Cardiac muscle cell (in vitro differentiated cells and primary cell): ENCODE measurements at regions not wholly inside any gene's neighbourhood (a gene's known extent, or its start where the extent isn't known, plus 50 kb on each side); places are given as distances from the start of the nearest gene placed in this dataset.

ENCODE experiments used
- DNase-seq, 2 donors: peaks; one replicate each; pipeline versions ENCODE4 v3.0.0 to v3.0.0-alpha.2; 2010 to 2017; ENCODE audit warnings: low read depth in 1 of 2, low spot score in 1 of 2
- H3K27ac ChIP-seq: fragments of 200-600 bp; sonication (generic); 2 replicates; pipeline ENCODE4 v1.5.1; 2016
- H3K27me3 ChIP-seq: fragments of 200-600 bp; sonication (generic); 2 replicates; pipeline ENCODE4 v1.6.0; 2016; ENCODE audit warnings: control low read depth
- H3K36me3 ChIP-seq: fragments of 200-600 bp; sonication (generic); 2 replicates; pipeline ENCODE4 v1.5.1; 2016; ENCODE audit warnings: control low read depth
- H3K4me1 ChIP-seq: fragments of 200-600 bp; sonication (generic); 2 replicates; pipeline ENCODE4 v1.8.1; 2017; ENCODE audit warnings: low read depth, mild to moderate bottlenecking, mixed run types
- H3K4me3 ChIP-seq: fragments of 200-600 bp; sonication (generic); 2 replicates; pipeline ENCODE4 v1.5.1; 2016; ENCODE audit warnings: mild to moderate bottlenecking
- H3K9me3 ChIP-seq: fragments of 200-600 bp; sonication (generic); 2 replicates; pipeline ENCODE4 v1.5.1; 2017; ENCODE audit warnings: low read depth, mild to moderate bottlenecking, control low read depth
- CTCF ChIP-seq: IDR thresholded peaks from 2 replicates; pipeline ENCODE4 v1.5.1; 2012; ENCODE audit warnings: low read depth, mild to moderate bottlenecking, low read length

DNA sequence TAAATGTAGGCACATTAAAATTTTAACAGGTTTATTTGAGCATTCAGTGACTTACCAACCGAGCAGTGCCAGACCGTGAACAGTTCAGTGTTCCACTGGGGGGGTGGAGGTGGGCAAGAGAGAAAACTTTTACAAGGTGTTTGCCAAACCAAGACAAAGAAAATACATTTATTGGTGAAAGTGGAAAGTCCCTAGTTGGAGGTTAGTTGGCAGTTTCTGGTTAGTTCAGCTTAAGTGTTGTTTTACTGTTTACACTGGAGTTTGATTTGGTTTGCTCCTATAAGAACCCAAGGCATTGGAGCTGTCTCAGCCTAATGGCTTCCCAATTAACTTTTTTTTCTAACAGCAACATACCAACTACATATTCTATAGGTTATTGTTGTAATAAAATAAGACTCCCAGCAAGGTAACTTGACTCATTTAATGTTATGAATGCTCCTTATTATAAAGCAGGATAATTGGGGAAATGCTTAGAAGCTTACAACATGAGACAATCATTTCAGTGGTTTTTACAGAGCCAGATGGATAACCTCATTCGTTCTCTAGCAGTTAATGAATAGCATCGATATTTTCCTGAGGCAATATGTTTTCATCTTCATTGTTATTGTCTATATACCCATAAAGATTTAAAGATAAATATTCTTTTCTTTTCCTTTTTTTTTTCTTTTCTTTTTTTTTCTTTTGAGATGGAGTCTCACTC, 115.8 kb downstream of the ETNK1 start:
- TF ChIP-seq CTCF = no peak
- H3K4me1 ChIP-seq = no peaks in the 10 kb centered on the region
- H3K9me3 ChIP-seq = no peaks in the 10 kb centered on the region
- no peak overlapping the region for H3K4me3 ChIP-seq
- DNase-seq = no peak
- no peaks in the 10 kb centered on the region for H3K27me3 ChIP-seq
- no peaks in the 10 kb centered on the region for H3K36me3 ChIP-seq
- no peak overlapping the region for H3K27ac ChIP-seq

DNA sequence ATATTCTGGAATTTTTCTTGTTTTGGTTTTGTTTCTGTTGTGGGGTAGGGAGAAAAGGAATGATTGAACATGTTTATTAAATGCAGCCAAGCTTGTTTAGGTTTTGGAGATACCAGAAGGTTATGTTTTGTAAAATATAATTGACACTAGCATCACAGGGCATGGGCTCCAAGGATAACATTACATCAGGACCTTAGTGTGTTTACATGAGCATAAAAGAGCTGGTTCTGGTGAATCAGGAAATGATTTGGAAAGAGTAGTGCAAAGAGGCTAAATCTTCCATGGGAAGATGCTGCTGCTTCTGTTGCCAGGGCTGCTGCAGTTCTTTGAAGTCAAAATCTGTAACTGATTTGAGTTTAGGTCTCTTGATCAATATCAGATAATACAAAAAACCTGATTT, 118.7 kb downstream of the ETNK1 start:
- no peak for TF ChIP-seq CTCF
- no peak for DNase-seq
- Histone ChIP-seq H3K4me1 (no peaks in the 10 kb centered on the region), H3K27ac (no peak overlapping the region), H3K4me3 (no peak overlapping the region), H3K36me3 (no peaks in the 10 kb centered on the region), H3K9me3 (no peaks in the 10 kb centered on the region), H3K27me3 (no peaks in the 10 kb centered on the region)

- H3K4me3 ChIP-seq = no peak overlapping the region
- H3K27me3 ChIP-seq = no peaks in the 10 kb centered on the region
- no peak for DNase-seq
- H3K36me3 ChIP-seq = no peaks in the 10 kb centered on the region
- H3K9me3 ChIP-seq = no peaks in the 10 kb centered on the region
- H3K4me1 ChIP-seq = no peaks in the 10 kb centered on the region
- H3K27ac ChIP-seq = no peak overlapping the region
- TF ChIP-seq CTCF = no peak
Observed at GRCh38 chr12:22744197-22744596, 119.2 kb downstream of the ETNK1 start.

DNA sequence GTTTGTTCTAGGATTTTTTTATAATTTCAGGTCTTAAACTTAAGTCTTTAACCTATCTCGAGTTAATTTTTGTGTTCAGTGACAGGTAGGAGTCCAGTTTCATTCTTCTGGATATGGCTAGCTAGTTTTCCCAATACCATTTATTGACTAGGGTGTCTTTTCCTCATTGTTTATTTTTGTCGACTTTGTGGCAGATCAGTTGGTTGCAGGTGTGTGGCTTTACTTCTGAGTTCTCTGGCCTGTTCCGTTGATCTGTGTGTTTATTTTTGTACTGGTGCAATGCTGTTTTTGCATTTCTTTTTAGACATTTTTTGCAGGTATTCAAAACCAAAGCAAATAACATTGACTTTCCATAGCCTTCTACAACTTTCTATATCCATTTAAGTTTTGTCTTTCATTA, 121.7 kb downstream of the ETNK1 start:
- H3K9me3 ChIP-seq = no peaks in the 10 kb centered on the region
- DNase-seq = no peak
- no peak overlapping the region for H3K4me3 ChIP-seq
- no peak for TF ChIP-seq CTCF
- no peaks in the 10 kb centered on the region for H3K27me3 ChIP-seq
- no peaks in the 10 kb centered on the region for H3K4me1 ChIP-seq
- no peak overlapping the region for H3K27ac ChIP-seq
- H3K36me3 ChIP-seq = no peaks in the 10 kb centered on the region

GRCh38 chr12:22755629-22756028, 130.7 kb downstream of the ETNK1 start:
- Histone ChIP-seq H3K36me3 (no peaks in the 10 kb centered on the region), H3K4me3 (no peak overlapping the region), H3K27me3 (no peaks in the 10 kb centered on the region), H3K27ac (no peak overlapping the region), H3K4me1 (no peaks in the 10 kb centered on the region), H3K9me3 (no peaks in the 10 kb centered on the region)
- TF ChIP-seq CTCF = no peak
- DNase-seq = no peak
